HG02642 (cell line): ENCODE measurements at regions not wholly inside any gene's neighbourhood (a gene's known extent, or its start where the extent isn't known, plus 50 kb on each side); places are given as distances from the start of the nearest gene placed in this dataset.

Experiments used
- ATAC-seq: cut with Tn5 transposase; IDR thresholded peaks from one replicate; pipeline ENCODE4 v1.9.1; 2021; ENCODE audit warnings: mild to moderate bottlenecking; ENCODE audit not compliant: unreplicated experiment, poor library complexity

- ATAC-seq: no peak
Measured at GRCh38 chr4:20443015-20443805, 191.5 kb downstream of the SLIT2 start.

GRCh38 chr4:20444599-20445337 is 193.1 kb downstream of the SLIT2 start:
- ATAC-seq: no peak

- ATAC-seq: no peak
Measured at GRCh38 chr4:20445933-20446723, 194.4 kb downstream of the SLIT2 start.

GRCh38 chr4:20447103-20447502 is 195.4 kb downstream of the SLIT2 start:
- ATAC-seq: no peak

- ATAC-seq: no peak
Measured at GRCh38 chr4:20451986-20452385, 200.3 kb downstream of the SLIT2 start.

- ATAC-seq: no peak
Measured at GRCh38 chr4:20454515-20454914, 202.8 kb downstream of the SLIT2 start.

- no peak for ATAC-seq
Measured at GRCh38 chr4:20456407-20456806, 204.7 kb downstream of the SLIT2 start.

- no peak for ATAC-seq
Measured at GRCh38 chr4:20462426-20463175, 210.9 kb downstream of the SLIT2 start.

- ATAC-seq: no peak
Measured at GRCh38 chr4:20463176-20463430, 211.4 kb downstream of the SLIT2 start.

- ATAC-seq: no peak
Measured at GRCh38 chr4:20464381-20464780, 212.7 kb downstream of the SLIT2 start.

GRCh38 chr4:20474119-20474518 is 222.4 kb downstream of the SLIT2 start:
- ATAC-seq: no peak

GRCh38 chr4:20478412-20478811 is 221.8 kb upstream of the PACRGL start:
- no peak for ATAC-seq

GRCh38 chr4:20480165-20480947 is 219.9 kb upstream of the PACRGL start:
- ATAC-seq: no peak

- no peak for ATAC-seq
Measured at GRCh38 chr4:20483416-20483815, 216.8 kb upstream of the PACRGL start.

GRCh38 chr4:20486433-20486832 is 213.8 kb upstream of the PACRGL start:
- ATAC-seq: no peak

GRCh38 chr4:20487446-20487845 is 212.8 kb upstream of the PACRGL start:
- no peak for ATAC-seq

- ATAC-seq: no peak
Measured at GRCh38 chr4:20487852-20488251, 212.4 kb upstream of the PACRGL start.

- no peak for ATAC-seq
Measured at GRCh38 chr4:20490734-20491133, 209.5 kb upstream of the PACRGL start.

- ATAC-seq: no peak
Measured at GRCh38 chr4:20493761-20494353, 206.4 kb upstream of the PACRGL start.
